ENCODE measurements at regions not wholly inside any gene's neighbourhood (a gene's known extent, or its start where the extent isn't known, plus 50 kb on each side); places are given as distances from the start of the nearest gene placed in this dataset.
A peak's percentile ranks its signal among the peaks of the same experiment; 100 is the strongest.

DNA sequence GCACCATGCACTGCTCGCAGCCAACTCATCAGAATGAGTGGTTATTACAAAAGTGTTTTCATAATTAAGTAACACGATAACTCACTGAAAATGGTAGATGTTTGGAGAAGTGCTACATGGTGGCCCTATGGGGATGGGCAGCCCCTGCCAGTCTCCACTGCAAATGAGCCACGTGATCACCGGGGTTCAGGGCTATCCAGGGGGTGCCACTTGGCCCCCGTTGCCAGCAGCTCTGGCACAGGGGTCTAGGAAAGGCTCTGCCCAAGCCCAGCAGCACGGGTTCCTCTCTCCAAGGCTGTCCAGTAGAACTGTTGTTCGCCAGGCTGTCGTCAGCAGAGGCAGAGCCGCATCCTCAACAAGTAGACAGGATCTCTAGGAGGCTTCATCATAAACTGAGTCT lies 382.1 kb upstream of the B3GAT1 start:
- H2AK5ac ChIP-seq (ENCODE audit: low read depth, low read length), result no peak overlapping the region
- H2BK20ac ChIP-seq (ENCODE audit: low read length), result no peak overlapping the region
- H3K23ac ChIP-seq (ENCODE audit: insufficient read length), result no peak overlapping the region
- H2BK15ac ChIP-seq (ENCODE audit: low read length), result 0 out of 2 replicates have a peak overlapping the region, but pooled peaks have one; percentile 84
- H3K27ac ChIP-seq (ENCODE audit: low read depth, low read length), result no peak overlapping the region
- H3K27me3 ChIP-seq (replicated peaks in 1 of 4; ENCODE audit: control insufficient read depth in 3 of 4, extremely low read depth in 1 of 4, insufficient read depth in 3 of 4, low read length in 3 of 4), result no peaks in the 10 kb centered on the region; a peak in 3 of 7 replicates
- no peaks in the 10 kb centered on the region; a peak in 2 of 7 replicates for H3K4me1 ChIP-seq (replicated peaks in 1 of 4; ENCODE audit: control insufficient read depth in 3 of 4, insufficient read depth in 4 of 4, low read length in 3 of 4)
- no peak overlapping the region for H3K56ac ChIP-seq (replicated peaks; ENCODE audit: insufficient read length, low read depth, low read length)
- H3K18ac ChIP-seq (ENCODE audit: extremely low read depth, low read length), result no peak overlapping the region
- no peak overlapping the region for H4K8ac ChIP-seq (ENCODE audit: extremely low read depth, insufficient read depth, low read length)
- H2AFZ ChIP-seq (ENCODE audit: low read length), result no peak overlapping the region
- no peaks in the 10 kb centered on the region for H4K20me1 ChIP-seq (replicated peaks in 1 of 2; ENCODE audit: control insufficient read depth in 1 of 2, insufficient read depth in 2 of 2, low read length in 2 of 2)
- FAIRE-seq, result no peak
- DNase-seq (ENCODE audit: low read depth in 1 of 2, low spot score in 2 of 2), result no peak
- H2BK120ac ChIP-seq (replicated peaks; ENCODE audit: low read depth, low read length), result no peak overlapping the region
- H4K91ac ChIP-seq (replicated peaks; ENCODE audit: insufficient read length, low read length), result no peak overlapping the region
- H3K79me1 ChIP-seq (ENCODE audit: low read depth, low read length), result no peaks in the 10 kb centered on the region
- H3K23me2 ChIP-seq (ENCODE audit: low read depth, low read length), result peaks cover 1% of the 10 kb centered on the region; the same call in 1 of the 2 replicates
- no peak overlapping the region for H2BK12ac ChIP-seq (ENCODE audit: low read depth, low read length)
- no peak overlapping the region for H2BK5ac ChIP-seq (ENCODE audit: low read depth, low read length)
- 93% methylated on average over 9 of the region's 9 CpGs; no CpG with 5 or more reads in 1 of the 2 experiments for WGBS, 2 experiments (ENCODE audit: extremely low coverage in 1 of 2, insufficient coverage in 1 of 2, insufficient read length in 1 of 2, insufficient replicate concordance in 2 of 2, low coverage in 1 of 2, low lambda C conversion rate in 2 of 2, missing lambda C conversion rate in 1 of 2)
- no peak overlapping the region for H3K14ac ChIP-seq (ENCODE audit: insufficient read length)
- no peak overlapping the region for H3K9ac ChIP-seq (replicated peaks in 1 of 4; ENCODE audit: extremely low read depth in 1 of 4, low read depth in 3 of 4, low read length in 3 of 4)
- ChIA-PET POLR2A (ENCODE audit: partially characterized antibody) (no interaction called here), CTCF (ENCODE audit: partially characterized antibody) (interaction anchor here (0.6 to 1.0 kb wide), 2 partner anchors 9 to 74 kb away, joined by 3 read pairs; no protein-coding TSS in a partner anchor)
- H4K5ac ChIP-seq (ENCODE audit: insufficient read length, low read depth, low read length), result no peak overlapping the region
- H3K4ac ChIP-seq (replicated peaks; ENCODE audit: insufficient read length, low read depth, low read length), result no peak overlapping the region
- H3K36me3 ChIP-seq (ENCODE audit: control insufficient read depth in 2 of 4, insufficient read depth in 4 of 4, low read length in 3 of 4), result no peaks in the 10 kb centered on the region
- H3K4me2 ChIP-seq (ENCODE audit: insufficient read depth in 1 of 2, low read depth in 2 of 2, low read length in 2 of 2), result no peak overlapping the region
- no peaks in the 10 kb centered on the region for H3K9me3 ChIP-seq (ENCODE audit: insufficient read depth in 2 of 2, low read depth in 1 of 2, low read length in 1 of 2)
- H3K4me3 ChIP-seq (ENCODE audit: extremely low read depth in 1 of 4, insufficient read depth in 2 of 4, low read depth in 3 of 4, low read length in 4 of 4), result no peak overlapping the region
- no peaks in the 10 kb centered on the region for H3K79me2 ChIP-seq (ENCODE audit: control insufficient read depth in 1 of 2, insufficient read depth in 2 of 2, low read length in 2 of 2)
- no peak for TF ChIP-seq SIX5 (IDR thresholded peaks at IDR 0.05; ENCODE audit: low read depth, low read length)
- no peak for TF ChIP-seq TAF7 (optimal IDR thresholded peaks at IDR 0.05; ENCODE audit: borderline replicate concordance, low read depth, low read length)
- no peak for TF ChIP-seq POLR2A (IDR thresholded peaks at IDR 0.05; ENCODE audit: control extremely low read depth in 1 of 2, low read depth in 2 of 2, low read length in 2 of 2)
- TF ChIP-seq YY1 (IDR thresholded peaks at IDR 0.05; ENCODE audit: low read depth, low read length), result no peak
- TF ChIP-seq MAFK (IDR thresholded peaks at IDR 0.05; ENCODE audit: low read depth, low read length), result no peak
- no peak for TF ChIP-seq POLR2AphosphoS5 (IDR thresholded peaks at IDR 0.05; ENCODE audit: low read depth, low read length)
- no peak for TF ChIP-seq TEAD4 (IDR thresholded peaks at IDR 0.05; ENCODE audit: low read depth, low read length)
